ENCODE measurements at regions not wholly inside any gene's neighbourhood (a gene's known extent, or its start where the extent isn't known, plus 50 kb on each side); places are given as distances from the start of the nearest gene placed in this dataset.
A peak's percentile ranks its signal among the peaks of the same experiment; 100 is the strongest.

- no peak overlapping the region for H3K4me3 Mint-ChIP-seq (ENCODE audit: unreplicated experiment)
- peaks cover 10% of the 10 kb centered on the region for H3K9me3 Mint-ChIP-seq (ENCODE audit: unreplicated experiment)
- DNase-seq (ENCODE audit: extremely low spot score, unreplicated experiment): no peak
- TF ChIP-seq, protein P1, sequence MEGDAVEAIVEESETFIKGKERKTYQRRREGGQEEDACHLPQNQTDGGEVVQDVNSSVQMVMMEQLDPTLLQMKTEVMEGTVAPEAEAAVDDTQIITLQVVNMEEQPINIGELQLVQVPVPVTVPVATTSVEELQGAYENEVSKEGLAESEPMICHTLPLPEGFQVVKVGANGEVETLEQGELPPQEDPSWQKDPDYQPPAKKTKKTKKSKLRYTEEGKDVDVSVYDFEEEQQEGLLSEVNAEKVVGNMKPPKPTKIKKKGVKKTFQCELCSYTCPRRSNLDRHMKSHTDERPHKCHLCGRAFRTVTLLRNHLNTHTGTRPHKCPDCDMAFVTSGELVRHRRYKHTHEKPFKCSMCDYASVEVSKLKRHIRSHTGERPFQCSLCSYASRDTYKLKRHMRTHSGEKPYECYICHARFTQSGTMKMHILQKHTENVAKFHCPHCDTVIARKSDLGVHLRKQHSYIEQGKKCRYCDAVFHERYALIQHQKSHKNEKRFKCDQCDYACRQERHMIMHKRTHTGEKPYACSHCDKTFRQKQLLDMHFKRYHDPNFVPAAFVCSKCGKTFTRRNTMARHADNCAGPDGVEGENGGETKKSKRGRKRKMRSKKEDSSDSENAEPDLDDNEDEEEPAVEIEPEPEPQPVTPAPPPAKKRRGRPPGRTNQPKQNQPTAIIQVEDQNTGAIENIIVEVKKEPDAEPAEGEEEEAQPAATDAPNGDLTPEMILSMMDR (IDR thresholded peaks at IDR 0.05): no peak
- no peaks in the 10 kb centered on the region for H3K36me3 Mint-ChIP-seq (ENCODE audit: unreplicated experiment)
- peaks cover 30% of the 10 kb centered on the region for H3K4me1 Mint-ChIP-seq (ENCODE audit: unreplicated experiment)
- H3K27me3 Mint-ChIP-seq (ENCODE audit: unreplicated experiment): no peaks in the 10 kb centered on the region
- H3K27ac Mint-ChIP-seq (ENCODE audit: unreplicated experiment): peak overlapping the region; percentile 27
Measured at GRCh38 chr7:32147546-32148268, 77.5 kb upstream of the PDE1C start.

DNA sequence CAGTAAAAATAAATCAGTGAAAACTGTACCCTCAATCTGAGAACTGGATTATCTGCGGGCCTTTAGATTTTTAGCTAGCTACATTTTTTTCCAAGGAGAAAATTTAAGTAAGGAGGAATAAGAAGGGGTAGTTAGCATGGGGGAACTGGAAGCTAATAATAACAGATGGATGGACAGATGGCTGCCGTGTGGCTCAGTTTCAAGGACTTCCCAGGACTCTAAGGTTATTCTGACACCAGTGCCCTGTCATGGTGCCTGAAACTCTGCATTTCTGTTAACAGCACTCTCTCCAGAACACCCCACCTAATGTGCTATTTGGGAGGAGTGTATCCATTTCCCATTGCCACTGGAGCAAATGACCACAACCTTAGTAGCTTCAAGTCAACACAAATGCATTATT lies 75.7 kb upstream of the PDE1C start:
- DNase-seq (ENCODE audit: extremely low spot score, unreplicated experiment): no peak
- H3K9me3 Mint-ChIP-seq (ENCODE audit: unreplicated experiment): peaks cover 5% of the 10 kb centered on the region
- H3K36me3 Mint-ChIP-seq (ENCODE audit: unreplicated experiment): no peaks in the 10 kb centered on the region
- H3K27ac Mint-ChIP-seq (ENCODE audit: unreplicated experiment): no peak overlapping the region
- peaks cover 45% of the 10 kb centered on the region for H3K4me1 Mint-ChIP-seq (ENCODE audit: unreplicated experiment)
- TF ChIP-seq, protein P1 (IDR thresholded peaks at IDR 0.05): no peak
- no peak overlapping the region for H3K4me3 Mint-ChIP-seq (ENCODE audit: unreplicated experiment)
- H3K27me3 Mint-ChIP-seq (ENCODE audit: unreplicated experiment): no peaks in the 10 kb centered on the region

GRCh38 chr7:32144676-32145075 lies 74.5 kb upstream of the PDE1C start:
- Mint-ChIP-seq H3K27ac (ENCODE audit: unreplicated experiment) (no peak overlapping the region), H3K27me3 (ENCODE audit: unreplicated experiment) (no peaks in the 10 kb centered on the region), H3K9me3 (ENCODE audit: unreplicated experiment) (peaks cover 4% of the 10 kb centered on the region), H3K36me3 (ENCODE audit: unreplicated experiment) (no peaks in the 10 kb centered on the region), H3K4me1 (ENCODE audit: unreplicated experiment) (peaks cover 45% of the 10 kb centered on the region), H3K4me3 (ENCODE audit: unreplicated experiment) (no peak overlapping the region)
- DNase-seq (ENCODE audit: extremely low spot score, unreplicated experiment): no peak
- TF ChIP-seq, protein P1 (IDR thresholded peaks at IDR 0.05): no peak

DNA sequence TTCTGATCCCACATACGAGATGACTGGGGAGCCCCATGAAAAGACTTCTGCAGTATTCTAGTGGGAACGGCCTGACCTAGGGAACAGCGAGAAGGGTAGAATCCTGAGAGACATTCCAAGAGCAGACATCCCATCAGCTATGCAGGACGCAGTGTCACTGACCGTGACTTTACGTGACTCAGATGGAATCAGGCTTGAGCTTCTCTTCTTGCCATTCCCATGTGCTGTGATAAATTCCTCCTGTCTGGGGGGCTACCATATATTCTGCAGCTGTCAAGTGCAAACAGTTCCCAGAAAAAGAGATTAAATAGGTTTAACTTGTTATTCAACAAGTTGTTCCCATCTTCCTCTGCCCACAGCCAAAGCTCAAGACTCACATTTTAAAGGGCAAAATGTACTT lies 73.1 kb upstream of the PDE1C start:
- H3K9me3 Mint-ChIP-seq (ENCODE audit: unreplicated experiment): peaks cover 4% of the 10 kb centered on the region
- no peaks in the 10 kb centered on the region for H3K36me3 Mint-ChIP-seq (ENCODE audit: unreplicated experiment)
- DNase-seq (ENCODE audit: extremely low spot score, unreplicated experiment): no peak
- no peak overlapping the region for H3K4me3 Mint-ChIP-seq (ENCODE audit: unreplicated experiment)
- TF ChIP-seq, protein P1 (IDR thresholded peaks at IDR 0.05): no peak
- peak overlapping the region; percentile 85 for H3K27ac Mint-ChIP-seq (ENCODE audit: unreplicated experiment)
- no peaks in the 10 kb centered on the region for H3K27me3 Mint-ChIP-seq (ENCODE audit: unreplicated experiment)
- peaks cover 45% of the 10 kb centered on the region for H3K4me1 Mint-ChIP-seq (ENCODE audit: unreplicated experiment)

- no peak for DNase-seq (ENCODE audit: extremely low spot score, unreplicated experiment)
- Mint-ChIP-seq H3K27ac (ENCODE audit: unreplicated experiment) (peak overlapping the region; percentile 85), H3K4me3 (ENCODE audit: unreplicated experiment) (no peak overlapping the region), H3K36me3 (ENCODE audit: unreplicated experiment) (no peaks in the 10 kb centered on the region), H3K4me1 (ENCODE audit: unreplicated experiment) (peaks cover 41% of the 10 kb centered on the region), H3K9me3 (ENCODE audit: unreplicated experiment) (peaks cover 4% of the 10 kb centered on the region), H3K27me3 (ENCODE audit: unreplicated experiment) (no peaks in the 10 kb centered on the region)
- TF ChIP-seq, protein P1 (IDR thresholded peaks at IDR 0.05): no peak
Measured at GRCh38 chr7:32142649-32143048, 72.4 kb upstream of the PDE1C start.

All from osteocyte (in vitro differentiated cells).